ENCODE measurements at regions not wholly inside any gene's neighbourhood (a gene's known extent, or its start where the extent isn't known, plus 50 kb on each side); places are given as distances from the start of the nearest gene placed in this dataset.

DNA sequence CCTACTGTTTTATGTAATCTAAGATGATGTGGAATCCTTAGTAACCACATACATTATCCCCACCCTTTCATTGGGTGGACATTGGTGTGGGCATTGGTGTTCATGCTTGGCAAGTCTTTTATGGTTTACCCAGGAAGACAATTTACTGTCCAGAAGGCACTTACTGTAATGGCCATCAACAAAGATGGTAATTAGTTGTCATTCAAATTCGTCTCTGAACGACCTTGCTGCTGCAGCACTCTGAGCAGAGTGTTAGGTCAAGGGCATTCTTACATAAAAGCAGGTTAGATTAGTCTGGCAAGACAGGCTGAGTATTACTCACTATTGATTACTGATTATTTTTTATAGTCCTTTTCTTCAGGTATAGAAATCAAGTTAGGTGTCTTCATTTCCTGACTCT lies 447.9 kb downstream of the XIRP2 start:
- Histone ChIP-seq H3K27ac (ENCODE audit: low read depth in 1 of 2, low read length in 2 of 2) (no peak overlapping the region), H3K9me3 (ENCODE audit: control insufficient read depth in 4 of 4, low read length in 3 of 4) (no peaks in the 10 kb centered on the region), H3K9ac (ENCODE audit: low read depth in 1 of 2, low read length in 2 of 2) (no peak overlapping the region), H3K4me3 (ENCODE audit: low read depth in 1 of 3, low read length in 3 of 3) (no peak overlapping the region), H3K36me3 (ENCODE audit: control insufficient read depth in 4 of 4, insufficient read depth in 3 of 4, low read depth in 1 of 4, low read length in 3 of 4) (no peaks in the 10 kb centered on the region), H3K27me3 (ENCODE audit: control insufficient read depth in 4 of 4, insufficient read depth in 4 of 4, low read length in 3 of 4) (peaks cover 0 to 3% (median 0%) of the 10 kb centered on the region in 4 donors), H3K4me1 (ENCODE audit: control insufficient read depth in 4 of 4, insufficient read depth in 4 of 4, low read length in 3 of 4) (no peaks in the 10 kb centered on the region)
- no peak for DNase-seq (ENCODE audit: low spot score)
- no peak for TF ChIP-seq SP1 (IDR thresholded peaks at IDR 0.05)
- TF ChIP-seq, protein P1, sequence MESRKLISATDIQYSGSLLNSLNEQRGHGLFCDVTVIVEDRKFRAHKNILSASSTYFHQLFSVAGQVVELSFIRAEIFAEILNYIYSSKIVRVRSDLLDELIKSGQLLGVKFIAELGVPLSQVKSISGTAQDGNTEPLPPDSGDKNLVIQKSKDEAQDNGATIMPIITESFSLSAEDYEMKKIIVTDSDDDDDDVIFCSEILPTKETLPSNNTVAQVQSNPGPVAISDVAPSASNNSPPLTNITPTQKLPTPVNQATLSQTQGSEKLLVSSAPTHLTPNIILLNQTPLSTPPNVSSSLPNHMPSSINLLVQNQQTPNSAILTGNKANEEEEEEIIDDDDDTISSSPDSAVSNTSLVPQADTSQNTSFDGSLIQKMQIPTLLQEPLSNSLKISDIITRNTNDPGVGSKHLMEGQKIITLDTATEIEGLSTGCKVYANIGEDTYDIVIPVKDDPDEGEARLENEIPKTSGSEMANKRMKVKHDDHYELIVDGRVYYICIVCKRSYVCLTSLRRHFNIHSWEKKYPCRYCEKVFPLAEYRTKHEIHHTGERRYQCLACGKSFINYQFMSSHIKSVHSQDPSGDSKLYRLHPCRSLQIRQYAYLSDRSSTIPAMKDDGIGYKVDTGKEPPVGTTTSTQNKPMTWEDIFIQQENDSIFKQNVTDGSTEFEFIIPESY (IDR thresholded peaks at IDR 0.05) = no peak
- no peak for TF ChIP-seq RAD21 (IDR thresholded peaks at IDR 0.05)
- no peak for TF ChIP-seq CTCF (IDR thresholded peaks at IDR 0.05; ENCODE audit: low read depth, low read length, missing input control)
- TF ChIP-seq MAX (IDR thresholded peaks at IDR 0.05) = no peak
- no peak for TF ChIP-seq NR2F2 (IDR thresholded peaks at IDR 0.05)
- no peak for TF ChIP-seq RXRA (IDR thresholded peaks at IDR 0.05)
- no peak for TF ChIP-seq REST (IDR thresholded peaks at IDR 0.05)
- TF ChIP-seq YY1 (IDR thresholded peaks at IDR 0.05) = no peak
- TF ChIP-seq HNF4A (conservative IDR thresholded peaks at IDR 0.05) = no peak
- WGBS = 77% methylated on average over 2 of the region's 2 CpGs

- H3K9ac ChIP-seq (ENCODE audit: low read depth in 1 of 2, low read length in 2 of 2) = no peak overlapping the region
- H3K27me3 ChIP-seq (ENCODE audit: control insufficient read depth in 4 of 4, insufficient read depth in 4 of 4, low read length in 3 of 4) = peaks cover 0 to 3% (median 0%) of the 10 kb centered on the region in 4 donors
- 82% methylated on average over 2 of the region's 2 CpGs for WGBS
- H3K4me1 ChIP-seq (ENCODE audit: control insufficient read depth in 4 of 4, insufficient read depth in 4 of 4, low read length in 3 of 4) = no peaks in the 10 kb centered on the region
- no peak for DNase-seq (ENCODE audit: low spot score)
- H3K4me3 ChIP-seq (ENCODE audit: low read depth in 1 of 3, low read length in 3 of 3) = no peak overlapping the region
- no peak for TF ChIP-seq FOXA1 (IDR thresholded peaks at IDR 0.05)
- TF ChIP-seq FOXA2 (IDR thresholded peaks at IDR 0.05) = no peak
- TF ChIP-seq TAF1 (conservative IDR thresholded peaks at IDR 0.05) = no peak
- no peak for TF ChIP-seq MAX (IDR thresholded peaks at IDR 0.05)
- no peak for TF ChIP-seq EGR1 (IDR thresholded peaks at IDR 0.05; ENCODE audit: low read depth in 2 of 2)
- TF ChIP-seq, protein P1 (IDR thresholded peaks at IDR 0.05) = no peak
- no peak for TF ChIP-seq JUND (IDR thresholded peaks at IDR 0.05)
- no peak for TF ChIP-seq HNF4G (IDR thresholded peaks at IDR 0.05)
- TF ChIP-seq YY1 (IDR thresholded peaks at IDR 0.05) = no peak
- TF ChIP-seq RAD21 (IDR thresholded peaks at IDR 0.05) = no peak
- no peak overlapping the region for H3K27ac ChIP-seq (ENCODE audit: low read depth in 1 of 2, low read length in 2 of 2)
- H3K36me3 ChIP-seq (ENCODE audit: control insufficient read depth in 4 of 4, insufficient read depth in 3 of 4, low read depth in 1 of 4, low read length in 3 of 4) = no peaks in the 10 kb centered on the region
- no peaks in the 10 kb centered on the region for H3K9me3 ChIP-seq (ENCODE audit: control insufficient read depth in 4 of 4, low read length in 3 of 4)
Observed at GRCh38 chr2:167335541-167335992, 447.3 kb downstream of the XIRP2 start.
